Mucosa of descending colon (tissue), 3 donors: ENCODE measurements at regions not wholly inside any gene's neighbourhood (a gene's known extent, or its start where the extent isn't known, plus 50 kb on each side); places are given as distances from the start of the nearest gene placed in this dataset.

Experiments
- ATAC-seq: fragments of 200-7000 bp; cut with Tn5 transposase; one replicate; pipeline ENCODE4 v1.9.1; 2020; ENCODE audit warnings: mild to moderate bottlenecking, moderate library complexity
- DNase-seq, 3 donors: peaks; one replicate each; pipeline ENCODE4 v3.0.0-alpha.2; 2020
- H3K36me3 ChIP-seq: fragments of 200-600 bp; one replicate; pipeline ENCODE4 v1.8.0; 2021; ENCODE audit warnings: low read depth, mild to moderate bottlenecking
- H3K4me1 ChIP-seq: fragments of 200-600 bp; one replicate; pipeline ENCODE4 v1.8.0; 2021; ENCODE audit warnings: low read depth, mild to moderate bottlenecking
- H3K4me3 ChIP-seq: fragments of 200-600 bp; one replicate; pipeline ENCODE4 v1.8.0; 2021; ENCODE audit warnings: mild to moderate bottlenecking
- H3K9me3 ChIP-seq: fragments of 200-600 bp; one replicate; pipeline ENCODE4 v1.8.0; 2021; ENCODE audit warnings: mild to moderate bottlenecking
- intact Hi-C, 2 donors: fragments of 100-400 bp; cut with DNase I in 1 of 2; cut with micrococcal nuclease in 1 of 2; formaldehyde crosslinking; loops; one replicate each; pipeline versions ENCODE4 v1.11.0 to v1.11.1; 2022; cut with DNase I, micrococcal nuclease
- TF ChIP-seq, protein P1 (sequence below): fragments of 200-600 bp; IDR thresholded peaks from one replicate; pipeline ENCODE4 v1.8.0; 2022; ENCODE audit warnings: antibody characterized with exemption, mild to moderate bottlenecking
- donor health status: DM: no; HTN: no; CAD: no; lungs with moderate emphysema.
- donor health status: DM: no; HTN: no; CAD: no.
- donor health status: DM: no; HTN: yes; CAD: no.

DNA sequence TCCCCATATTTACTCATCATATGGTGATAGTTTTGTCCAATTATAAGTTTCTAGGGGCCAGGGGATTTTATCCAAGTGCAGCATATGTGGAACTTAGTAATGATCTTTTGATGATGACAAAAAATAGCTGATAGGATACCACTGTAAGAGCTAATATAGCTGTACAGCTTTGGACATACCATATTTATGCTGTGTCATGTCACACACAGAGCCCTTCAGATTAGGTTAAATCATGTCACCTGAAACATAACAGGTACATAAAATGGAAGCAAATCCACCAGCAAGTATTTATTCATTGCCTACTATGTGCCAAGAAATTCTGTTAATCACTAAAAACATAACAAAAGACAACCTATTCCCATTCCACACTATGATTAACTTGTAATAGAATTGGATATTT lies 82.8 kb upstream of the IPO9 start:
- no peaks in the 10 kb centered on the region for H3K36me3 ChIP-seq
- TF ChIP-seq, protein P1, sequence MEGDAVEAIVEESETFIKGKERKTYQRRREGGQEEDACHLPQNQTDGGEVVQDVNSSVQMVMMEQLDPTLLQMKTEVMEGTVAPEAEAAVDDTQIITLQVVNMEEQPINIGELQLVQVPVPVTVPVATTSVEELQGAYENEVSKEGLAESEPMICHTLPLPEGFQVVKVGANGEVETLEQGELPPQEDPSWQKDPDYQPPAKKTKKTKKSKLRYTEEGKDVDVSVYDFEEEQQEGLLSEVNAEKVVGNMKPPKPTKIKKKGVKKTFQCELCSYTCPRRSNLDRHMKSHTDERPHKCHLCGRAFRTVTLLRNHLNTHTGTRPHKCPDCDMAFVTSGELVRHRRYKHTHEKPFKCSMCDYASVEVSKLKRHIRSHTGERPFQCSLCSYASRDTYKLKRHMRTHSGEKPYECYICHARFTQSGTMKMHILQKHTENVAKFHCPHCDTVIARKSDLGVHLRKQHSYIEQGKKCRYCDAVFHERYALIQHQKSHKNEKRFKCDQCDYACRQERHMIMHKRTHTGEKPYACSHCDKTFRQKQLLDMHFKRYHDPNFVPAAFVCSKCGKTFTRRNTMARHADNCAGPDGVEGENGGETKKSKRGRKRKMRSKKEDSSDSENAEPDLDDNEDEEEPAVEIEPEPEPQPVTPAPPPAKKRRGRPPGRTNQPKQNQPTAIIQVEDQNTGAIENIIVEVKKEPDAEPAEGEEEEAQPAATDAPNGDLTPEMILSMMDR, result no peak
- H3K9me3 ChIP-seq, result no peaks in the 10 kb centered on the region
- peaks cover 5% of the 10 kb centered on the region for H3K4me1 ChIP-seq
- DNase-seq (no peak), ATAC-seq (no peak)
- no peak overlapping the region for H3K4me3 ChIP-seq
- intact Hi-C loops, result no loop called here

DNA sequence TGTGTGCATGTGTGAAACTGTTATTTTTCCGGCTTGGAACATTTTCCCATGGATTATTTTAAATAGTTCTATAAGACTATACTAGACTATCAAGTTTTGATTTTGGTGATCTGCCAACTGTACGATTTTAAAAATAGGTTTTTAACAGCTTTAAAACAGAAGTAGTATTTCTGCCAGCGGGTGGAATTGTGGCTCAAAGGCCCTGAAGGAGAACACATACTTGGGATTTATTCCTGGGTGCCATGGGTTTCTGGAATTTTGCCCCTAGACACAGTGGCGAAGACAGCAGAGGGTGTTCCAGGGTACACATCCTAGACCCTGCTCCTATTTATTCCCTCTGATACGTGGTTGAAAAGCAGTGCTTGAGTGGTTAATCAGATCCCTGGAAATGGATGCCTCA lies 81.7 kb upstream of the IPO9 start:
- DNase-seq (no peak), ATAC-seq (no peak)
- Histone ChIP-seq H3K9me3 (no peaks in the 10 kb centered on the region), H3K4me1 (no peaks in the 10 kb centered on the region), H3K4me3 (no peak overlapping the region), H3K36me3 (no peaks in the 10 kb centered on the region)
- intact Hi-C loops, result no loop called here
- TF ChIP-seq, protein P1, result no peak

DNA sequence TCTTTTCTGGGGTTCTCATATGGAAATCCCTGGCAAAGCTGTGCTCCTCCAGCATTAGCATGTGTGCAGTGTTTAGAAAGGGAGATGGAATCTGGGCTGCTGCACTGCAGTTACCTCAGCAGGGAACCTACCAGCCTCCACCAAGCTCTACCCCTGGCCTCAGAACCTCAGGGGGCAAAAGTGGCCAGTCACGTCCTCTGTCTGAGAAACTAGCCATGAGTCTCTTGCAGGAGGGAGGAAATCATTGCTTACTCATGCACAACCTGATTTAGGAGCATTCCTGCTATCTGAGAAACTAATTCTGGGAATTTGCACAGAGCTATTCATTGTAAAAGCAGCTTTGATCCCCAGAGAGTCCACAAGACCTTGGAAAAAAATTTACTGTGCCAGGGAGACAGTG lies 80.6 kb upstream of the IPO9 start:
- no peak overlapping the region for H3K4me3 ChIP-seq
- H3K9me3 ChIP-seq, result no peaks in the 10 kb centered on the region
- TF ChIP-seq, protein P1, result no peak
- intact Hi-C loops, result no loop called here
- no peak for DNase-seq
- H3K4me1 ChIP-seq, result no peaks in the 10 kb centered on the region
- no peak for ATAC-seq
- no peaks in the 10 kb centered on the region for H3K36me3 ChIP-seq

DNA sequence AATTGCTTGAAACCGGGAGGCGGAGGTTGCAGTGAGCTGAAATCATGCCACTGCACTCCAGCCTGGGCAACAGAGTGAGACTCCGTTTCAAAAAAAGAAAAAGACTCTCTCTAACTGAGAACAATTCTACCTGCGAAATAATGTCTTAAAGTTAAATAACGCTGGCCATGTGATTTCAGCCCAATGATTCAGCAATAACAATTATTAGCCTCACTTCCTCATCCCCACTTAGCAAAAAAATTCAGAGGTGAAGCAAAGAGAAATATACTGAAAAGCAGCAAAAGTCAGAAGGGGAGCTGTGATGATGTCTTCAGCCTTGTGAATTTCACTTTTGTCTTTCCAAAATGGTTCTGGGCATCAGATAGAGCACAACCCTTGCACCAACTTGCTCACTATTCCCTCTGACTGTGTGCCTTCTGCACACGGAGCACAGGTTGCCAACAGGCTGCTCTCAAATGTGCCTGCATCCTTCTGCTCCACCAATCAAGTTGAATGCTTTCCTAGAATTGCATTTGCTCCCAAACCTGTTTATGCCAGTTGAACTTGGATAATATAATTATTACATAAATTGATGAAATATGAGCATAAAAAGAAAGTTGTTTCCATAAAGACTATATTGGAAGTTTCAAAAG lies 79.8 kb upstream of the IPO9 start:
- Histone ChIP-seq H3K4me3 (no peak overlapping the region), H3K9me3 (no peaks in the 10 kb centered on the region), H3K36me3 (no peaks in the 10 kb centered on the region), H3K4me1 (no peaks in the 10 kb centered on the region)
- ATAC-seq (no peak), DNase-seq (no peak)
- intact Hi-C loops, result no loop called here
- TF ChIP-seq, protein P1, result no peak

DNA sequence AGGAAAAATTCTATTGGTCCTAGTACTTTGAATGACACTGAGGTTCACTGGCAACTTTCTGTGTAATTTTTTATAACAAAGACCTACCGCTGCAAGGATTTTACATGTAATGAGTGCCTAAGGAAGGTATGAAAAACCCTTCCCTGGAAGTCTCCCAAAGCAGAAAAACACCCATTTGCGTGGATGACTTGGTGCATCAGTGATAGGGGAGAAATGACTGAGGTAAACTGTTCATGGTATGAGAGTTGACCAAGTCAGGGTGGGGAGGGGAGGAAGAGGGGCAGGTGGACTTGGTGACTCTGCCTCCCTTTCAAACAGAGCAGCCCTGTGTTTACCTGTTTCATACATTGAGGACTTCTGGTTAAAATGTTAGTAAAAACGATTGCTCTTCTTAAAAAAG lies 78.8 kb upstream of the IPO9 start:
- intact Hi-C loops, result no loop called here
- Histone ChIP-seq H3K4me3 (no peak overlapping the region), H3K4me1 (no peaks in the 10 kb centered on the region), H3K9me3 (no peaks in the 10 kb centered on the region), H3K36me3 (no peaks in the 10 kb centered on the region)
- ATAC-seq (no peak), DNase-seq (no peak)
- TF ChIP-seq, protein P1, result no peak

DNA sequence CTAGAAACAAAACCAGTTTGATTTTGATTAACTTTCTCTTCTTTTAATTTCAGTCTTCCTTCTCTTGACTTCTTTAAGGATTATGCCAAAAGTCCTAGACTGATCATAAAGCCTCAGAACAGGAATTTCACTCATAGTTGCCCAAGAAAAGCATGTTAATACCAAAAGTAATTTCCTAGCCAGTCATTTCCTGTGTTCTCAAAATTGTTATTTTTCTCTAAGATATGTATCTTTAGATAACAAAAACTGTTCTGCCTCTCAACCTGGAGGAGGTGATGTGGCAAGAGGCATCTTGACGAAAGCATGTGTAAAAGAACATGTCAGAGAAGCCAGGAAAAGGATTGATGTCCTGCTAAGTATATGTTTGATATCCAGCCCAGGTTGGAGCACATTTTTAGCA lies 78.0 kb upstream of the IPO9 start:
- Histone ChIP-seq H3K4me1 (no peaks in the 10 kb centered on the region), H3K4me3 (no peak overlapping the region), H3K9me3 (no peaks in the 10 kb centered on the region), H3K36me3 (no peaks in the 10 kb centered on the region)
- ATAC-seq (no peak), DNase-seq (no peak)
- TF ChIP-seq, protein P1, result no peak
- intact Hi-C loops, result no loop called here
